Gastroesophageal sphincter (tissue), 4 donors: ENCODE measurements at regions not wholly inside any gene's neighbourhood (a gene's known extent, or its start where the extent isn't known, plus 50 kb on each side); places are given as distances from the start of the nearest gene placed in this dataset.

Experiments used
- ATAC-seq: fragments of 150-250 bp; one replicate; pipeline ENCODE4 v1.9.1; 2016; ENCODE audit warnings: mild to moderate bottlenecking, moderate library complexity
- H3K27ac ChIP-seq, 4 donors: fragments of 200-600 bp; sonication (generic) in 3 of 4; 1 replicate in 3 of 4; 2 replicates in 1 of 4; pipeline ENCODE4 v1.5.1; 2016 to 2019
- H3K27me3 ChIP-seq: fragments of 200-600 bp; sonication (generic); one replicate; pipeline ENCODE4 v1.5.1; 2019
- H3K36me3 ChIP-seq, 2 donors: fragments of 200-600 bp; sonication (generic); one replicate each; pipeline ENCODE4 v1.5.1; 2019; ENCODE audit warnings: control low read depth in 1 of 2
- H3K4me1 ChIP-seq, 3 donors: fragments of 200-600 bp; sonication (generic); 1 replicate in 2 of 3; 2 replicates in 1 of 3; pipeline ENCODE4 v1.5.1; 2016 to 2019; ENCODE audit warnings: control low read depth in 2 of 3
- H3K4me3 ChIP-seq, 2 donors: fragments of 200-600 bp; sonication (generic); one replicate each; pipeline ENCODE4 v1.5.1; 2019; ENCODE audit warnings: mild to moderate bottlenecking in 1 of 2, moderate library complexity in 1 of 2
- H3K9me3 ChIP-seq, 3 donors: fragments of 200-600 bp; sonication (generic); one replicate each; pipeline ENCODE4 v1.5.1; 2017 to 2019; ENCODE audit warnings: control low read depth in 2 of 3
- CTCF ChIP-seq, 4 experiments: fragments of 200-600 bp in 2 of 4; fragments of 450-650 bp in 2 of 4; sonication (generic) in 1 of 4; IDR thresholded peaks; one replicate each; pipeline ENCODE4 v1.5.1; 2017 to 2019; ENCODE audit warnings: antibody characterized with exemption in 4 of 4, mild to moderate bottlenecking in 2 of 4, moderate library complexity in 2 of 4
- EP300 ChIP-seq: sonication (generic); formaldehyde crosslinking; IDR thresholded peaks from one replicate; pipeline ENCODE4 v1.6.1; 2017; ENCODE audit warnings: antibody characterized with exemption, mild to moderate bottlenecking
- POLR2A ChIP-seq, 2 donors: fragments of 450-650 bp; IDR thresholded peaks; one replicate each; pipeline ENCODE4 v1.6.1; 2017; ENCODE audit warnings: antibody characterized with exemption in 2 of 2, mild to moderate bottlenecking in 2 of 2, moderate library complexity in 1 of 2
- POLR2AphosphoS5 ChIP-seq: sonication (generic); formaldehyde crosslinking; IDR thresholded peaks from one replicate; pipeline ENCODE4 v1.6.1; 2017; ENCODE audit warnings: antibody characterized with exemption
- WGBS, 2 donors: methylation state at CpG; one replicate each; pipeline ENCODE4 v1.1.5; 2018; ENCODE audit warnings: low coverage in 1 of 2; 5-methylcytosine and 5-hydroxymethylcytosine counted together

GRCh38 chr12:78559886-78560285 lies 304.7 kb upstream of the SYT1 start:
- ATAC-seq = no peak
- Histone ChIP-seq H3K4me3 (no peak overlapping the region), H3K27ac (no peak overlapping the region), H3K9me3 (no peaks in the 10 kb centered on the region), H3K4me1 (no peaks in the 10 kb centered on the region), H3K27me3 (no peaks in the 10 kb centered on the region), H3K36me3 (no peaks in the 10 kb centered on the region)
- TF ChIP-seq CTCF (IDR thresholded peaks at IDR 0.05) (no peak), EP300 (no peak), POLR2A (IDR thresholded peaks at IDR 0.05) (no peak), POLR2AphosphoS5 (no peak)

- H3K27me3 ChIP-seq = no peaks in the 10 kb centered on the region
- no peaks in the 10 kb centered on the region for H3K4me1 ChIP-seq
- H3K9me3 ChIP-seq = no peaks in the 10 kb centered on the region
- no peak for ATAC-seq
- H3K4me3 ChIP-seq = no peak overlapping the region
- WGBS, 2 donors = 89 to 100% methylated on average over 5 of the region's 5 CpGs
- no peaks in the 10 kb centered on the region for H3K36me3 ChIP-seq
- no peak overlapping the region for H3K27ac ChIP-seq
- TF ChIP-seq POLR2AphosphoS5 = no peak
- no peak for TF ChIP-seq POLR2A (IDR thresholded peaks at IDR 0.05)
- no peak for TF ChIP-seq CTCF (IDR thresholded peaks at IDR 0.05)
- no peak for TF ChIP-seq EP300
These were observed 303.9 kb upstream of the SYT1 start for GRCh38 chr12:78560633-78561032.

GRCh38 chr12:78562368-78563205 lies 302.0 kb upstream of the SYT1 start:
- H3K4me3 ChIP-seq = no peak overlapping the region
- no peak for ATAC-seq
- TF ChIP-seq EP300 (no peak), POLR2AphosphoS5 (no peak), CTCF (IDR thresholded peaks at IDR 0.05) (no peak), POLR2A (IDR thresholded peaks at IDR 0.05) (no peak)
- no peak overlapping the region for H3K27ac ChIP-seq
- no peaks in the 10 kb centered on the region for H3K36me3 ChIP-seq
- WGBS, 2 donors = 71 to 73% methylated on average over 2 of the region's 2 CpGs
- H3K9me3 ChIP-seq = no peaks in the 10 kb centered on the region
- no peaks in the 10 kb centered on the region for H3K4me1 ChIP-seq
- H3K27me3 ChIP-seq = no peaks in the 10 kb centered on the region

- 74 to 75% methylated on average over 3 of the region's 3 CpGs for whole genome bisulfite sequencing, 2 donors
These were observed 300.7 kb upstream of the SYT1 start for GRCh38 chr12:78563826-78564225.

More at GRCh38 chr12:78563826-78564225, 300.7 kb upstream of the SYT1 start:
- H3K4me1 ChIP-seq = no peaks in the 10 kb centered on the region
- no peak overlapping the region for H3K4me3 ChIP-seq
- ATAC-seq = no peak
- TF ChIP-seq CTCF (IDR thresholded peaks at IDR 0.05) = no peak
- no peak for TF ChIP-seq POLR2AphosphoS5
- TF ChIP-seq EP300 = no peak
- TF ChIP-seq POLR2A (IDR thresholded peaks at IDR 0.05) = no peak
- H3K27me3 ChIP-seq = no peaks in the 10 kb centered on the region
- H3K27ac ChIP-seq = no peak overlapping the region
- no peaks in the 10 kb centered on the region for H3K9me3 ChIP-seq
- no peaks in the 10 kb centered on the region for H3K36me3 ChIP-seq
